Heart left ventricle (tissue), 13 donors: ENCODE measurements at regions not wholly inside any gene's neighbourhood (a gene's known extent, or its start where the extent isn't known, plus 50 kb on each side); places are given as distances from the start of the nearest gene placed in this dataset.

ENCODE experiments used
- POLR2A ChIP-seq, 2 donors: fragments of 450-650 bp; IDR thresholded peaks; one replicate each; pipeline ENCODE4 v1.6.1; 2017; ENCODE audit warnings: antibody characterized with exemption in 2 of 2, mild to moderate bottlenecking in 2 of 2, moderate library complexity in 2 of 2
- TF ChIP-seq, protein P1 (sequence below), 12 donors: fragments of 200-600 bp; sonication (generic) in 4 of 12; IDR thresholded peaks; one replicate each; pipeline versions ENCODE4 v1.5.0 to v1.8.0; 2018 to 2022; ENCODE audit warnings: antibody characterized with exemption in 12 of 12, mild to moderate bottlenecking in 5 of 12
- donor health status: ischemic (EF 13 %, LVEDD 7.1; RV severe dilation, severe dysfunction).
- donor health status: DM: no; HTN: yes; CAD: no.
- donor health status: DM: no; HTN: no; CAD: no.
- donor health status: ischemic (EF 25% LVEDD 6.9; RV normal size, moderate dysfunction).
- donor health status: ischemic (EF 25% LVEDD 5.7; RV mildly dilated, moderate dysfunction).
- donor health status: ischemic (EF 35%, LVEDD 5.7; RV mildly dilated, moderate dysfunction).
- donor health status: nonischemic (EF 11% LVEDD 7.7; RV severe dilation, severe dysfunction).
- donor health status: DM: yes; HTN: yes; CAD: no.
- donor health status: PGD.
- donor health status: ischemic (EF 29% LVEDD 5.4; RV normal size, mild dysfunction).
- donor health status: nonischemic (EF 23%, LVEDD 6.1; RV moderate dilation, normal function).

DNA sequence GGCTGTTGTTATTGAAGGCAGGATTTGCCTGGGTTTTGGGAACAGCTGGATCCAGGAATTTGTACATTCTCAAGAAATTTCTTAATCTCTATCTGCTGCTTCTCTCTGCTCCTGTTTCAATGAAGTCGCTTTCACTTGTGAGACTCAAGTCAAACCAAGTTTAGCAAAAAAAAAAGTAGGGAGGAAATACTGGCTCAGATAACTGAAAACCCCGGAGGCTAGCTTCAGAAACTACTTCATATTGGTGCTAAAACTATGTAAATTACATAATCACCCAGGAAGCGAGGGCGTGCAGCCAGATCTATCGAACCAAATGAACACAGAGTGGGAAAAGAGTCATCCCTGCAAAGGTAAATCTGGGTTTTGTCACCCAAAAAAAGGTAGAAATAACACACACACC lies 68.3 kb upstream of the FICD start:
- TF ChIP-seq, protein P1, sequence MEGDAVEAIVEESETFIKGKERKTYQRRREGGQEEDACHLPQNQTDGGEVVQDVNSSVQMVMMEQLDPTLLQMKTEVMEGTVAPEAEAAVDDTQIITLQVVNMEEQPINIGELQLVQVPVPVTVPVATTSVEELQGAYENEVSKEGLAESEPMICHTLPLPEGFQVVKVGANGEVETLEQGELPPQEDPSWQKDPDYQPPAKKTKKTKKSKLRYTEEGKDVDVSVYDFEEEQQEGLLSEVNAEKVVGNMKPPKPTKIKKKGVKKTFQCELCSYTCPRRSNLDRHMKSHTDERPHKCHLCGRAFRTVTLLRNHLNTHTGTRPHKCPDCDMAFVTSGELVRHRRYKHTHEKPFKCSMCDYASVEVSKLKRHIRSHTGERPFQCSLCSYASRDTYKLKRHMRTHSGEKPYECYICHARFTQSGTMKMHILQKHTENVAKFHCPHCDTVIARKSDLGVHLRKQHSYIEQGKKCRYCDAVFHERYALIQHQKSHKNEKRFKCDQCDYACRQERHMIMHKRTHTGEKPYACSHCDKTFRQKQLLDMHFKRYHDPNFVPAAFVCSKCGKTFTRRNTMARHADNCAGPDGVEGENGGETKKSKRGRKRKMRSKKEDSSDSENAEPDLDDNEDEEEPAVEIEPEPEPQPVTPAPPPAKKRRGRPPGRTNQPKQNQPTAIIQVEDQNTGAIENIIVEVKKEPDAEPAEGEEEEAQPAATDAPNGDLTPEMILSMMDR (IDR thresholded peaks at IDR 0.05), result no peak
- TF ChIP-seq POLR2A (IDR thresholded peaks at IDR 0.05), result no peak
